H1 (cell line): ENCODE measurements at regions not wholly inside any gene's neighbourhood (a gene's known extent, or its start where the extent isn't known, plus 50 kb on each side); places are given as distances from the start of the nearest gene placed in this dataset.

Source experiments
- CREB1 ChIP-seq: IDR thresholded peaks from 2 replicates; pipeline ENCODE4 v1.6.1; 2012; ENCODE audit warnings: inconsistent platforms
- CTCF ChIP-seq, 3 experiments: IDR thresholded peaks; 1 replicate in 2 of 3; 2 replicates in 1 of 3; pipeline versions ENCODE4 v1.5.1 to v1.6.1; 2011; ENCODE audit warnings: low read length in 3 of 3, mild to moderate bottlenecking in 3 of 3, inconsistent platforms in 2 of 3, low read depth in 1 of 3, moderate library complexity in 1 of 3; ENCODE audit not compliant: insufficient read depth in 1 of 3; ENCODE audit errors: control extremely low read depth in 1 of 3
- EGR1 ChIP-seq: IDR thresholded peaks from 2 replicates; pipeline ENCODE4 v1.6.1; 2011; ENCODE audit warnings: low read depth, low read length, borderline replicate concordance
- POLR2AphosphoS5 ChIP-seq: IDR thresholded peaks from 2 replicates; pipeline ENCODE4 v1.6.1; 2011; ENCODE audit warnings: low read depth, low read length
- RXRA ChIP-seq: IDR thresholded peaks from 2 replicates; pipeline ENCODE4 v1.6.1; 2011; ENCODE audit warnings: low read depth, mild to moderate bottlenecking, low read length, moderate library complexity; ENCODE audit not compliant: insufficient read depth
- TAF1 ChIP-seq: IDR thresholded peaks from 2 replicates; pipeline ENCODE4 v1.6.1; 2011; ENCODE audit warnings: mild to moderate bottlenecking, low read depth, low read length
- ZNF274 ChIP-seq: IDR thresholded peaks from 2 replicates; pipeline ENCODE4 v1.7.0; 2012; ENCODE audit warnings: low read length, borderline replicate concordance; ENCODE audit errors: extremely low read depth
- TF ChIP-seq, protein P1 (sequence below): IDR thresholded peaks from 2 replicates; pipeline ENCODE4 v1.6.1; 2012; ENCODE audit warnings: inconsistent platforms

DNA sequence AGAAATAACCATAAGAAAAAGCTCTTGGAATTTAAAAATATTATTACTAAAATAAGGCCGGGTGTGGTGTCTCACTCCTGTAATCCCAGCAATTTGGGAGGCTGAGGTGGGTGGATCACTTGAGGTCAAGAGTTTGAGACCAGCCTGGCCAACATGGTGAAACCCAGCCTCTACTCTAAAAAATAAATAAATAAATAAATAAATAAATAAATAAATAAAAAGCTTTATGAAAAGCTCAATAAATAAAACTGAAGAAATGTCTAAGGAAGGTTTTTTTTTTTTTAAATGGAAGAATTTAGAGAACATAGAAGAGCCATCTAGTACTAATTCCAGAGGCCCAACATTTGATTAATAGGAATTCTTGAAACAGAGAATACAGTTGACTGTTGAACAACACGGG, 249.1 kb upstream of the PROX1 start:
- TF ChIP-seq RXRA, result no peak
- no peak for TF ChIP-seq ZNF274
- TF ChIP-seq, protein P1, sequence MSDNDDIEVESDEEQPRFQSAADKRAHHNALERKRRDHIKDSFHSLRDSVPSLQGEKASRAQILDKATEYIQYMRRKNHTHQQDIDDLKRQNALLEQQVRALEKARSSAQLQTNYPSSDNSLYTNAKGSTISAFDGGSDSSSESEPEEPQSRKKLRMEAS, result no peak
- TF ChIP-seq EGR1, result no peak
- no peak for TF ChIP-seq CREB1
- TF ChIP-seq CTCF (IDR thresholded peaks at IDR 0.05; ENCODE audit: control extremely low read depth in 1 of 3, insufficient read depth in 1 of 3, low read depth in 1 of 3, low read length in 3 of 3), result no peak
- TF ChIP-seq TAF1, result no peak
- TF ChIP-seq POLR2AphosphoS5, result no peak
